Erythroblast (primary cell): ENCODE measurements at regions not wholly inside any gene's neighbourhood (a gene's known extent, or its start where the extent isn't known, plus 50 kb on each side); places are given as distances from the start of the nearest gene placed in this dataset.
A peak's percentile ranks its signal among the peaks of the same experiment; 100 is the strongest.

Experiments
- DNase-seq, 2 experiments: peaks; one replicate each; lab custom pipeline; 2025; lab: John Stamatoyannopoulos, UW
- GATA1 ChIP-seq: IDR thresholded peaks from 2 replicates; pipeline ENCODE4 v1.6.1; 2011; ENCODE audit warnings: low read depth, mild to moderate bottlenecking, control low read depth, low read length, moderate library complexity
- POLR2A ChIP-seq: IDR thresholded peaks from 2 replicates; pipeline ENCODE4 v1.6.1; 2011; ENCODE audit warnings: mild to moderate bottlenecking, low read length

- no peak for TF ChIP-seq POLR2A
- no peak for TF ChIP-seq GATA1
- peak in 1 of 2 experiments; percentile 30 for DNase-seq
Observed at GRCh38 chr9:104386425-104387069, 117.5 kb upstream of the OR13F1 start.

- no peak for TF ChIP-seq POLR2A
- no peak for TF ChIP-seq GATA1
- no peak for DNase-seq
Observed at GRCh38 chr9:104388071-104388470, 116.0 kb upstream of the OR13F1 start.

DNA sequence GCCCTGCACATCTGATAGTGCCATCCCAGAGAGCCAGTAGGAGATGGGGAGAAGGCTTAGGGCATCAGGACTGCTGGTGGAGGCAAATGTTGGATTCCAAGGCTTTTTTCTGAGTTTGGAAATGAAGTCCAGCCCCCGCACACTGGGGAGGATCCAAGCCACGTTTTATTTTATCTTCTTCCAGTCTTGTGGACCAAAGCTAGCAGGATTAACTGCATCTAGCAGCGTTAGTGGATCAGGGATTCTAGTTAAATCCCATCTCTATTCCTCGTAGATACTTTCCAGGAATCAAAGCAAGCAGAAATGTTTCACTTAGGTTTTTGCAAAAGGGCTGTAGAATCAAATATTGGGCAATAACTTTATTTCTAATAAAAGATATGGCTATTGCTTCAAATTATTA is 114.7 kb upstream of the OR13F1 start:
- TF ChIP-seq POLR2A: no peak
- TF ChIP-seq GATA1: no peak
- DNase-seq: no peak

- DNase-seq: peak in 1 of 2 experiments; percentile 14
Observed at GRCh38 chr9:104394901-104395300, 109.2 kb upstream of the OR13F1 start.

GRCh38 chr9:104412238-104412637 is 91.8 kb upstream of the OR13F1 start:
- no peak for TF ChIP-seq POLR2A
- TF ChIP-seq GATA1: no peak
- peak; percentile 2 to 6 for DNase-seq

GRCh38 chr9:104416470-104416869 is 87.6 kb upstream of the OR13F1 start:
- DNase-seq: no peak
- no peak for TF ChIP-seq GATA1

DNA sequence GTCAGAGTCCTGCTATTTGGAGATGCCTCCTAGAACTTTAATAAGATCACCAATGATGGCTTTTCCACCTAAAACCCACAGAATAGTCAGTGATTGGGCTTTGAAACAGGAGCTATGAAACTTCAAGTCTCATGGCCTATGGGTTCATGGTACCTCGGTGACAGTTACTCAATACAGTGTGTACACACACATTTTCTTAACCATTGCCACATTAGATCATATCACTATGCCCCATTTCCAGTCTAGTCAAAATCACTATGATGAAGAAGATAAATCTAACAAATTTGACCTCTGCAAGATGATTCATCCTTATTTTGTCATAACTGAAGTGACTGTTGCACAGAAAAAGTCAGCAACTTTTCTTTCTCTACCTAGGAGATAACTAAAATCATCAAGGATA is 86.8 kb upstream of the OR13F1 start:
- no peak for DNase-seq
- no peak for TF ChIP-seq GATA1
- TF ChIP-seq POLR2A: no peak

- DNase-seq: no peak
- TF ChIP-seq GATA1: no peak
- TF ChIP-seq POLR2A: no peak
Observed at GRCh38 chr9:104429031-104429546, 75.0 kb upstream of the OR13F1 start.

DNA sequence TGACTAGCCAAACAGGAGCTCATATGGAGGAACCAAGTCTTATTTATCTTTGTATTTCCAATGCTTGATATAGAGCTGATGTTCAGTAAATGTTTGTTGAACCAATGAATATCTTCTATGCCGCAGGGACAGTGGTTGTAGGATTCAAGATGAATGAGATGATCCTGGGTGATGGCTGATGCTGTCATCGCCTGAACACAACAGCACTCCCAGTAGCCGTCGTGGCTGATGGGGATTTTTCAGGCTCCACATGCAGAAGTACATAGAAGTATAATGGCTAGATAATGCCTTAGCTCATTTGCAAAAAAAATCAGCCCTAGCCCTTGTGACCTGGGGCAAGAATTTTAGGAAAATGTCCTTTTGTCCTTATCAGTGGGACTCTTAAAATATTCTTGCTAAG is 69.0 kb upstream of the OR13F1 start:
- TF ChIP-seq POLR2A: no peak
- TF ChIP-seq GATA1: no peak
- DNase-seq: no peak

- TF ChIP-seq GATA1 (no peak), POLR2A (no peak)
- DNase-seq: no peak
Observed at GRCh38 chr9:104448036-104448435, 56.0 kb upstream of the OR13F1 start.
